HG02885 (cell line): ENCODE measurements at regions not wholly inside any gene's neighbourhood (a gene's known extent, or its start where the extent isn't known, plus 50 kb on each side); places are given as distances from the start of the nearest gene placed in this dataset.
"Not testable (repeated sequence)": the region's sequence is repeated elsewhere in the genome, so short reads cannot be mapped to it uniquely, and the experiment has no call there.

Source experiments
- ATAC-seq: cut with Tn5 transposase; IDR thresholded peaks from one replicate; pipeline ENCODE4 v1.9.1; 2021; ENCODE audit warnings: mild to moderate bottlenecking; ENCODE audit not compliant: unreplicated experiment, poor library complexity

DNA sequence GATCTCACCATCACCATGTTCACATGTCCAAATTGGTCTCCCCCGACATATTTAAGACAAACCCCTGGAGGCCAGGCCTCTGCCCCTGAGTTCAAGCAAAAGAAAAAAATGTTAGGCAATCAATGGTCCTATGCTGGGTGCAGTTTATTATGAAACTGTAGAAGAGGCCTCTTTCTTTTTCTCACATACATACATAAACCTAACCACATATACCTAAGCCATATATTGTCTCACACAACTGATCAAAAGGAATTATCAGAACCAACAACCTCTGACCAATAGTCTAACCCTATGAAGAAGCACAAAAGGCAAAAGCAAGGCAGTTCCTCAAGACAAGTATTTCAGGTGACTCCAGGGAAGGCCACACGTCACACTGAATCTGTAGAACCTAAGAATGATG, 49.9 kb downstream of the ILRUN start:
- ATAC-seq, result no peak

DNA sequence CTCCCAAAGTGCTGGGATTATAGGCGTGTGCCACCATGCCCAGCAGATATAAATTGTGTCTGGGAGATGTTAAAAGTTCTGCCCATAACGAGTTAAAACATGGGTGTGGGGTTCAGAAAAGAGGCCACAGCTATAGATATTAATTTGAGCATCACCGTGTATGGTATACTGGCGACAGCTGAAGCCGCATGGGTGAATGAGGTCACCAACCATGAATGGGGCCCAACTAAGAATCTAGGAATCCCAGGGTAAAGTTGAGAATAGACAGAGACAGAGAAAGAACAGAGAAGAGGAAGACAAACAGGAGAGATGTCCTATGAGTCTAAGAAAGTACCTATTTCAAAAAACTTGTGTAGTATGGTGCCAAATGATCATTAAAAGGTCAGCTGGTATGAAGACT, 50.9 kb downstream of the ILRUN start:
- no peak for ATAC-seq

DNA sequence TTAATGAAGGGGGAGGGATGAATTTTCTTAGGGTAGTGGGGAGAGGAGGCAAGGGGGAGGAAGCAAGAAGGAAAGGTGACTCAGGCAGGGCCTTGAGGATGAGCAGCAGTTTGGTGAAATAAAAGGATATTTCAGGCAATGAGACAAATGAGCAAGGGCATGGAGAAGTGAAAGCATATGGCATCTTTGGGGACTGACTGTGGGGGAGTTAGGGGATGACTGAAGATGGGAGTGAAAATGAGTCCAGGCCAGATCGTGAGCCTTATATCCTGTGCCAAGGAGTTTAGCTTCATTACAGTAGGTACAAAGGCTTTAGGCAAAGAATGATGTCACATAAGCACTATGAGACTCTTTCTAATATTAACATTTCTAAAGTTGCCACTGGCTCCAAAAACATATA, 51.9 kb downstream of the ILRUN start:
- no peak for ATAC-seq

DNA sequence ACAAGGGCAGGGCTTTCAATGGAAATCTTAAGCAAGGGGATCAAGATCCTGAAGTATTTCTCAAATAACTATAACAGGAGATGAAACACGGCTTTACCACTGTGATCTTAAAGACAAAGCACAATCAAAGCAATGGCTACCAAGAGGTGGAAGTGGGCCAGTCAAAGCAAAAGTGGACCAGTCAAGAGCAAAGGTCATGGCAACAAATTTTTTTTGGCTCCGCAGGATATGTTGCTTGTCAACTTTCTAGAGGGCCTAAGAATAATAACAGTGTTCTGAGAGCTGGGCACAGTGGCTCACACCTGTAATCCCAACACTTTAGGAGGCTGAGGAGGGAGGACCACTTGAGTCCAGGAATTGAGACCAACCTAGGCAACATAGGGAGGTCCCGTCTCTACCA, 54.1 kb downstream of the ILRUN start:
- no peak for ATAC-seq

DNA sequence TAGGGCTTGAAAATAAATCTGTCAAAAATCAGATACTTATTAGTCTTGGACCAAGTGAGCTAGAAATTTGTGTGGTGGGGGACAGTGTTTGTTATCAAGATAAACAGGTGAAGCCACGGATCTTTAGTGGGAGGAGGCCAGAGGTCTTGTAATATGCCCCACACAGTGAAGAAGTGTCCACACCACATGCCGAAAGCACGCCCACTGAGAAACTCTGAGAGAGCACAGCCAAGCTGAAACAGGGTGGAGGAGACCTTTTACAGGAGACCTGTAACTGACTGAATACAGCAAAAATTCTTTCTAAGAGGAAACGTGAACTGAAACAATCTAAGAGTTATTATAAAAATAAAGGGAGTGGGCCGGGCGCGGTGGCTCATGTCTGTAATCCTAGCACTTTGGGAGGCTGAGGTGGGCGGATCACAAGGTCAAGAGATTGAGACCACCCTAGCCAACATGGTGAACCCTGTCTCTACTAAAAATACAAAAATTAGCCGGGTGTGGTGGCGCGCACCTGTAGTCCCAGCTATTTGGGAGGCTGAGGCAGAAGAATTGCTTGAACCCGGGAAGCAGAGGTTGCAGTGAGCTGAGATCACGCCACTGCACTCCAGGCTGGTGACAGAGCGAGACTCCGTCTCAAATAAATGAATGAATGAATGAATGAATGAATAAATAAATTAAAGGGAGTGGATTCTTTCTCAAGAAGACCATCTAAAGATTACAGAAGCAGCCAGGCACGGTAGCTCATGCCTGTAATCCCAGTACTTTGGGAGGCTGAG, 56.3 kb downstream of the ILRUN start:
- not testable (repeated sequence) for ATAC-seq

DNA sequence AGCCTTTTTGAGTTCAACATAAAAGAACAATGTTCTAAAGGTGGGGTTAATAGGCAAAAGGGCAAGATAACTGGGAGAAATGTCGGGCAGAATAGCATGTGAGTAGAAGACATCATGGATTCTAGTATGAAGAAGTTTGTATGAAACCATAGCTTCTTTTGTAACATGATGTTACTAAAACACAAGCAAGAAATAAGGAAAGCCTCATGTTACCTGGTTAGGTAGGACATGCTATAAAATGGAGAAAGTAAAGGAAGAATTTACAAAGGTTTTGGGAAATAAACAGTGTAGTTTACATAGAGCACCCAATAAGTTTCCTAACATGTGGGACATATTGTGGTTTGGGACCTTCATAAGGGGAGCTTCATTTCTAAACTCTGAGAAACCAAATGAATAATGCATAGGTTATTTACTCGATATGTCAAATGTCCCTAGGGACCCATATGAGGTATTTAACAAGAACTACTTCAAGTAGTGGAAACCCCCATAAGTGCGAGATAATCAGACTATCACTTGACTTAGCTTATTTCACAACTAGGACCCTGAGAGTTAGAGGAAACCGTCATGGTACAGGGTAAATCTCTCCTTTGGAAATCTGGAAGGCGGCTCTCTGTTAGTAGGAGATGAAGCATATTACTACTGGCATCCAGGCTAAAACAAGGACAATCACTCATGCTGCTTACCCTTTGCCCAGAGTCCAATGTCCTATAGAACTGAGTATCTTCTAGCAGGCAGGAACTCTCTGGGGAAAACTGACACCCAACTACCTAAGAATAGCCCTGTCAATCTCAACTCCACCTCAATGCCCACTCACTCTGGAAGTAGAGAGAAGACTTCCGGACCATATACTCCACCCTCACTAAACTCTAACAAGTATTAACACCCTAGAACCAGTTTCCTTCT, 57.5 kb downstream of the ILRUN start:
- ATAC-seq, result peak; percentile 68

DNA sequence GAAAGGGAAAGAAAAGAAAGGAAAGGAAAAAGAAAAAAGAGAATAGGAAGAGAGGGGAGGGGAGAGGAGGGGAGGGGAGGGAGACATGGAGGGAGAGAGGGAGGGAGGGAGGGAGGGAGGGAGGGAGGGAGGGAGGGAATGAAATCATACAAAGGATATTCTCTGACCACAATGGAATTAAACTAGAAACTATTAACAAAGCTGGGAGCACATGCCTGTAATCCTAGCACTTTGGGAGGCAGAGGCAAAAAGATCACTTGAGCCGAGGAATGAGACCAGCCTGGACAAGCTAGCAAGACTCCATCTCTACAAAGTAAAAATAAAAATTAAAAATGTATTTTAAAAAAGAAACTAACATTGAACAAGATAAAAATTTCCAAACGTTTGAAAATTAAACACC, 62.8 kb downstream of the ILRUN start:
- ATAC-seq, result no peak

DNA sequence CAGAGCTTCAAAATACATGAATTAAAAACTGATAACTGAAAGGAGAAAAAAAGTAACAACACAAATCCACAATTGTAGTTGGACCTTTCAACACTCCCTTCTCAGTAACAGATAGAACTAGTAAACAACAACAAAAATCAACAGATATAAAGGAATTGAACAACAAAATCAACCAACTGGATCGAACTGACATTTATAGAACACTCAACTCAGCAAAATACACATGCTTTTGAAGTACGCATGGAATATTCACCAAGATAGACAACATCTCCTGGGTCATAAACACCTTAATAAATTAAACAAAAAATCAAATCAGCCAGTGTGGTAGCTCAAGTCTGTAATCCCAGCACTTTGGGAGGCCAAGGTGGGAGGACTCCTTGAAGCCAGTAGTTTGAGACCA, 63.3 kb downstream of the ILRUN start:
- no peak for ATAC-seq

DNA sequence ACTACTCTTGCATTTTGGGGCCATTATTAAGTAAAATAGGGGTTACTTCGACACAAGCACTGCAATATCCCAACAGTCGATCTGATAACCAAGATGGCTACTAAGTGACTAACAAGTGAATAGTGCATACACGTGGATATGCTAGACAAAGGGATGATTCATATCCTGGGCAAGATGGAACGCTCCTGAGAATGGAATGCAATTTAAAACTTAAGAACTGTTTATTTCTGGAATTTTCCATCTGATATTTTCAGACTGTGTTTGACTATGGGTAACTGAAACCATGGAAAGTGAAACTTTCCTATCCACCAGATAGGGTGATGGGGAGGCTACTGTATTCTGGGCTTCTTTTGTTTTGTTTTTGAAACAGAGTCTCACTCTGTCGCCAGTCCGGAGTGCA, 66.5 kb downstream of the ILRUN start:
- no peak for ATAC-seq

DNA sequence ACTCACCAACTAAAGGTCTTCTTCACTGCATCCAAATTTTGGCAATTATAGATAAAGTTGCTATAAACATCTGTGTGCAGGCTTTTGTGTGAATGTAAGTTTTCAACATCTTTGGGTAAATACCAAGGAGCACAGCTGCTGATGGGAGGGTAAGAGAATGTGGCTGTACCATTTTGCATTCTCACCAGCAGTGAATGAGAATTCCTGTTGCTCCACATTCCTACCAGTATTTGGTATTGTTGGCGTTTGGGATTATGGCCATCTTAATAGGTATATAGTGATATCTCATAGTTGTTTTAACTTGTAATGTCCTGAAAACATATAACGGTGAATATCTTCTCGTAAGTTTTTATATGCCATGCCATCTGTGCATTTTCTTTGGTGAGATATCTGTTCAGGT, 69.3 kb downstream of the ILRUN start:
- no peak for ATAC-seq

DNA sequence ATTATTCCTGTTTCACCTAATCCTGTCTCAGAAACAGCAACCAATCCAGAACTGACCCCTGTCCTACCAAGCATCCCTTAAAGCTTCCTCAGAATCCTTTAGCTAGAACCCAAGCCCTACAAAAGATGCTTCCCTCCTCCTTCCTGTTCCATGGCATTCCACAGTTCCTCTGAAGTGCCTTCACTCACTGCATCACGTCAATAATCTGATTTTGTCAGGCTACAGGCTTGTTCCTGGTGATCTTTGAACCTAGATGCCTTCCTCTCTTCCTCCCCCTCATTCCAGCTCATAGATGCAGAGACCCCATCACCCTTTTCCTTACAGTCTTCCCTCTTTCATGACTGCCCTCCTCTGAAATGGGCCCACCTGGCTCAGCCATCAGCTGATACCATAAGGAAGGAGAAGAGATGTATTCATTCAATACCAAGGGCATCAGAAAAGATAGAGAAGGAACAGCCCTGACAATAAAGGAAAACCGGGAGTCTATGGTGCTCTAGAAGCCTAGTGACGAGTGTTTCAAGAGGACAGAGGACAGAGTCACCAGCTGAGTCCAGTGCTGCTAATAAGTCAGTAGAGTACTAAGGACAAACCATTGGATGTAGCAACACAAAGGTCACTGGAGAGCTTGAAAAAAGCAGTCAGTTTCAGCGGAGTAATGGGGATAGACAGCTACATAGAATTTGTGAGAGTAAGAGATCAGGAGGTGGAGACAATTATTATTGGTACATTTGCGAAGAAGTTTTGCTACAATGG, 62.5 kb upstream of the SPDEF start:
- no peak for ATAC-seq

DNA sequence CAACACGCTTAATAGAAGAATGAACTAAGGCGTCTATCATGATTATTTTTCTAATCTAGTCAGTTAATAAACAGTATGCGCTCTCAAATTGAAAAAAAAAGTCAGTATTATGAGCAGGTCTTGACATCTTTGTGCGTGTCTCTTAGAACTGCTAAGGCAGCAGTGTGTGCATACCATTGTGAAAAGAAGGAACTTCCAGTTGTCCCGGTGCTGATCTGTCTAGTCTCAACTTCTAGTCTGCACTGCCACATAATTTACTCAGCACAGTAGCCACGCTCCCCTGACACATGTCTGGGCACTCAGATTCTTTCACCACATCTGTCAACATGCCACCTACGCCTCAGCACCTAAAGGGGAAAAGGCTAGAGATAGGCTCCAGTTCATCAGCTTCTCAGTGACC, 61.1 kb upstream of the SPDEF start:
- ATAC-seq, result no peak

DNA sequence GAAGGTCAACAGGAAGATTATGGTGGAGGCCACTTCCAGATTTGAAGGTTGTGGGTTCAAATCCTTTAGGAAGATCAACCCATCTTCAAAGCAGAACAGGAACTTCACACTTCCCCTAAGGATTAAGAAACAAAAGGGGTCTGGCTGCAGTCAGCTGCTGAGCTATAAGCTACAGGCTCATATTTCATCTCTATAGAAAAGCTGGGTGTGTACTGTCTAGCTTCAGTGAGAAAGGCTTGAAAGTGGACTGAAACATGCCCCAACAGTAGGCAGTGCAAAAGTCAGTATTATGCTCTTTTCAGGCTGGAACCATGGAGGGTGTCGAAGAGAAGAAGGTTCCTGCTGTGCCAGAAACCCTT, 60.1 kb upstream of the SPDEF start:
- ATAC-seq, result no peak

DNA sequence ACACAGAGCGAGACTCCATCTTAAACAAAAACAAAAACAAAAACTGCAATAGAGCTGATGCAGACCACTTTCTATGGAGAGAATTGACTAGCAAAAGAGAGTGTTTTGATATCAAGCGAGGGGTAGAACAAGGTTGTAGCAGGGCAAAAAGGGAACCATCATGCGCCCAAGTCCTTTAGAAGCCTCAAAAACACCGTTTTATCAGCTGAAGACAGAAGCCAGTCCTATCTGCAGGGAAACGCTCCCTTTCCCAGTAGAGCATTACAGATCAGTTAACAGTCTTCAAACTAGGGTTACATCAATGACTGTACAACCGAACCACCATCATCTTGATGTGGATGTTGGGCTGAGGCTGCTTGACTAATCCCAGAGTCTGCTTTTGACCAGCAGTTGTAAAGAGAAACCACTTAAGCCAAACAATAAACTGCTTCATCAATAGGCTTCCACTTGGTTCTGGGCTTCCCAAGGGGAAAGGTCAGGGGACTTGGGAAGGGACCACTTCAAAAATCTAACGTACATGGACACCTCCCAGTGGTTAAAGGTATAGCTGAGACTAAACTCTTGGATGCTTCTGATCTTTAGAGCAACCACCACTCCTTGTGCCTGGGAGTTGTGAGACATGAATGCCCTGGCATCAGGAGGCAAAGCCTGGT, 59.6 kb upstream of the SPDEF start:
- ATAC-seq, result no peak

DNA sequence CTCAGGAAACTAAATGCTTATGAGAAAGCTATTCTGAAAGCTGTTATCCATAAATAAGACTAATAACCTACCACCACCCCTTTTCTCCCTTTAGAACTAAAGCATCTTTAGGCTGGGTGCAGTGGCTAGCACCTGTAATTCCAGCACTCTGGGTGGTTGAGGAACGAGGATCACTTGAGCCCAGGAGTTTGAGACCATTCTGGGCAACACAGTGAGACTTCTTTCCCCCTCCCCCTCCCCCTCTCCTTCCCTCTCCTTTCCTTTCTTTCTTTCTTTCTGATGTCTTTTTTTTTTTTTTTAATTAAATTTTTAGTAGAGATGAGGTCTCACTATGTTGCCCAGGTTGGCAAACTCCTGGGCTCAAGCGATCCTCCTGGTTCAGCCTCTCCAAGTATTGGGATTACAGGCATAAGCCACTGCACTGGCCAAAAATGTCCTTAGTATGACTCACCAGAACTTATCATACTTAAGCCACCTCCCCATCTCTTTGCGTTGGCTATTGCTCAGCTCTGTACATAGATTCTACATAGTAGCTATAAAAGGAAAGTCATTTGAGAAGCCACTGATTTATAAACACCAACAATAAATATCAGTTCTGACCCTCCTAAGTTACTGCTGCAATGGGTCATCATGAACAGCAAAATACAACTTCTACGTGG, 54.8 kb upstream of the SPDEF start:
- no peak for ATAC-seq

DNA sequence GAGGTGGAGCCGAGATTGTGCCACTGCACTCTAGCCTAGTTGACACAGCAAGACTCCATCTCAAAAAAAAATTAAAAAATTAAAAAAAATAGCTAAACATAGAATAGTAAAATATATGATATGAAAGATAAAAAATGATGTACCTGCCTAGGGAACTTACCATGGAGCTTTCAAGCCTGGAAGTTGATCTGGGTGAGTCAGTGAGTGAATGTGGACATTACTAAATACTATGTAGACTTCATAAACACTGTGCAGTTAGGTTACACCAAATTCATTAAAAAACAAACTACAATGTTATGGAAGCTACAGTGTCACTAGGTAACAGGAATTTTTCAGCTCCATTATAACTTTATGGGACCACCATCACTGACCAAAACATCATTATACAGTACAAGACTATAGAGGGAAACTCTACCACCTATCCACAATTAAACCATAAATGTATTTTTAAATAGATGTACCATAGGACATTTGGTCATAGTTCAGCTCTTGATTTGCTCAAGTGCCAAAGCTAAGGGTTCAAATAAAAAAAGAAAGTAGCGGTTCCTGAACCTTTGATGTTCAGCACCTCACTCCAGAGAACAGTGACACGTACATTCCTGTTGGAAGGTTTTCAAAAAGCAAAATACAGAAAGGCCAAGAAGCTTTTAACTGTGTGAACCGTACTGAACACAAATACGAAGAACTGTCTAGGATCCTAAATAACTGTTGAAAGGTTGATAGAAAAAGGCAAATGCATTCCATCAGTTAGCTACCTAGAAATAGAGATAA, 52.4 kb upstream of the SPDEF start:
- no peak for ATAC-seq

DNA sequence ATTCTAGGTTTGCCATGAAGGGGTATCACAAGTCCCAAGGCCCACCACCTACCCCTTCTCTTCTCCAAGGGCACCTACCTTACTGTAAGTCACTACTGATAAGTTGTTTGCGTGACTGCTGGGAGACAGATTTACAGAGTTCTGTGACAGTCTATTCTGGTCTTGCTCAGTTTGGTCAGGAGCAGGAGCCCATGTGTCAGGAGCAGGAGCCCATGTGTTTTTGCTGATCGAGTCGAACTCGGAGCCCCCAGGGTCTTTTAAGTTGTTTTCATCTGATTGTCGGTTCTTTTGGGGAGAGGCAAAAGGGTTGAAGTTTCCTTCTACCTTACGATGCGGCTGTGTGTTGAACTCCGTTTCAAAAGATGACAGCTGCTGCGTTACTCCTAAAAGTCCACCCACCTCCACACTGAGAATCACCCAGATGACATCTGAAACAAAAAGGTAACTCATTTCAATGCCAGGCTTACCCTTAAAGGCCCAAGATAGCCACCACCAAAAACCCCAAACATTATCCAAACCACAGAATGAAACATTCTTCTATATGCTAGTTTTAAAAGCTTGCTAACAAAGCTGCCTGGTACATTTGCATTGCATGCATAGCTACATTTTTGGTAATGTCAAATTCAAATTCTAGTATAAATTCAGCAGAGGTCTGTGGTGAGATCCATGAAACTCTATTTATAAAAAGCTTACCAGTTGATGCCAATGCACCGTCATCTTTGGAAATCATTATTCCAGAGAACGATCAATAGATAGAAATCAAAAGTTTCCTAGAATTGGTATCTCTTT, 50.5 kb upstream of the SPDEF start:
- no peak for ATAC-seq
